ENCODE measurements at regions not wholly inside any gene's neighbourhood (a gene's known extent, or its start where the extent isn't known, plus 50 kb on each side); places are given as distances from the start of the nearest gene placed in this dataset.

GRCh38 chr2:147091448-147091847, 753.4 kb upstream of the ACVR2A start:
- TF ChIP-seq, protein P1, sequence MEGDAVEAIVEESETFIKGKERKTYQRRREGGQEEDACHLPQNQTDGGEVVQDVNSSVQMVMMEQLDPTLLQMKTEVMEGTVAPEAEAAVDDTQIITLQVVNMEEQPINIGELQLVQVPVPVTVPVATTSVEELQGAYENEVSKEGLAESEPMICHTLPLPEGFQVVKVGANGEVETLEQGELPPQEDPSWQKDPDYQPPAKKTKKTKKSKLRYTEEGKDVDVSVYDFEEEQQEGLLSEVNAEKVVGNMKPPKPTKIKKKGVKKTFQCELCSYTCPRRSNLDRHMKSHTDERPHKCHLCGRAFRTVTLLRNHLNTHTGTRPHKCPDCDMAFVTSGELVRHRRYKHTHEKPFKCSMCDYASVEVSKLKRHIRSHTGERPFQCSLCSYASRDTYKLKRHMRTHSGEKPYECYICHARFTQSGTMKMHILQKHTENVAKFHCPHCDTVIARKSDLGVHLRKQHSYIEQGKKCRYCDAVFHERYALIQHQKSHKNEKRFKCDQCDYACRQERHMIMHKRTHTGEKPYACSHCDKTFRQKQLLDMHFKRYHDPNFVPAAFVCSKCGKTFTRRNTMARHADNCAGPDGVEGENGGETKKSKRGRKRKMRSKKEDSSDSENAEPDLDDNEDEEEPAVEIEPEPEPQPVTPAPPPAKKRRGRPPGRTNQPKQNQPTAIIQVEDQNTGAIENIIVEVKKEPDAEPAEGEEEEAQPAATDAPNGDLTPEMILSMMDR (IDR thresholded peaks at IDR 0.05; ENCODE audit: insufficient read depth, low read depth, low read length), result no peak
- TF ChIP-seq EZH2 (IDR thresholded peaks at IDR 0.05; ENCODE audit: insufficient read depth, low read length), result no peak

All from astrocyte (in vitro differentiated cells and primary cell).